ENCODE measurements at regions not wholly inside any gene's neighbourhood (a gene's known extent, or its start where the extent isn't known, plus 50 kb on each side); places are given as distances from the start of the nearest gene placed in this dataset.

- no peak overlapping the region for H3K4me3 Mint-ChIP-seq (ENCODE audit: unreplicated experiment)
- H3K27me3 ChIP-seq (replicated peaks; ENCODE audit: control insufficient read depth, insufficient read depth, low read length) = no peaks in the 10 kb centered on the region
- no peaks in the 10 kb centered on the region for H3K9me3 ChIP-seq
- H3K4me1 ChIP-seq = 0 out of 2 replicates have a peak, but pooled peaks cover 6% of the 10 kb centered on the region
- intact Hi-C loops (cut with micrococcal nuclease; ENCODE audit: unreplicated experiment) = no loop called here
- H3K27me3 Mint-ChIP-seq (ENCODE audit: insufficient read depth, unreplicated experiment) = no peaks in the 10 kb centered on the region
- peak in 1 of 2 experiments; percentile 15 for DNase-seq
- CTCF ChIA-PET = no interaction called here
- peaks cover 31% of the 10 kb centered on the region for H3K9me3 Mint-ChIP-seq (ENCODE audit: unreplicated experiment)
- H3K27ac Mint-ChIP-seq (ENCODE audit: unreplicated experiment) = peak overlapping the region; percentile 61
- H3K36me3 ChIP-seq (ENCODE audit: control insufficient read depth, insufficient read depth, low read length) = no peaks in the 10 kb centered on the region
- BruUV-seq (replicated peaks) = no TSS peak
- H3K36me3 Mint-ChIP-seq (ENCODE audit: insufficient read depth, unreplicated experiment) = peaks cover 5% of the 10 kb centered on the region
- peaks cover 19% of the 10 kb centered on the region for H3K4me1 Mint-ChIP-seq (ENCODE audit: low read depth, unreplicated experiment)
- POLR2A ChIA-PET = no interaction called here
- no peak overlapping the region for H3K4me3 ChIP-seq (ENCODE audit: low read depth, low read length)
- no peak for TF ChIP-seq CTCF (IDR thresholded peaks at IDR 0.05; ENCODE audit: insufficient read depth in 1 of 2, low read depth in 1 of 2, low read length in 1 of 2, severe bottlenecking in 1 of 2, unreplicated experiment in 1 of 2)
These were observed 109.0 kb upstream of the ETV3 start for GRCh38 chr1:157247005-157247763.

GRCh38 chr1:157245823-157246222, 107.6 kb upstream of the ETV3 start:
- POLR2A ChIA-PET = no interaction called here
- intact Hi-C loops (cut with micrococcal nuclease; ENCODE audit: unreplicated experiment) = no loop called here
- no peak overlapping the region for H3K4me3 ChIP-seq (ENCODE audit: low read depth, low read length)
- H3K4me1 Mint-ChIP-seq (ENCODE audit: low read depth, unreplicated experiment) = peaks cover 26% of the 10 kb centered on the region
- peaks cover 11% of the 10 kb centered on the region for H3K36me3 Mint-ChIP-seq (ENCODE audit: insufficient read depth, unreplicated experiment)
- peaks cover 31% of the 10 kb centered on the region for H3K9me3 Mint-ChIP-seq (ENCODE audit: unreplicated experiment)
- H3K27me3 Mint-ChIP-seq (ENCODE audit: insufficient read depth, unreplicated experiment) = no peaks in the 10 kb centered on the region
- H3K4me1 ChIP-seq = peaks cover 12% of the 10 kb centered on the region
- CTCF ChIA-PET = no interaction called here
- H3K9me3 ChIP-seq = 0 out of 2 replicates have a peak, but pooled peaks cover 3% of the 10 kb centered on the region
- no TSS peak for BruUV-seq (replicated peaks)
- no peaks in the 10 kb centered on the region for H3K36me3 ChIP-seq (ENCODE audit: control insufficient read depth, insufficient read depth, low read length)
- no peak overlapping the region for H3K27ac Mint-ChIP-seq (ENCODE audit: unreplicated experiment)
- DNase-seq = no peak
- H3K4me3 Mint-ChIP-seq (ENCODE audit: unreplicated experiment) = no peak overlapping the region
- TF ChIP-seq CTCF (IDR thresholded peaks at IDR 0.05; ENCODE audit: insufficient read depth in 1 of 2, low read depth in 1 of 2, low read length in 1 of 2, severe bottlenecking in 1 of 2, unreplicated experiment in 1 of 2) = no peak
- H3K27me3 ChIP-seq (replicated peaks; ENCODE audit: control insufficient read depth, insufficient read depth, low read length) = no peaks in the 10 kb centered on the region

GRCh38 chr1:157241185-157241538, 103.0 kb upstream of the ETV3 start:
- Mint-ChIP-seq H3K36me3 (ENCODE audit: insufficient read depth, unreplicated experiment) (peaks cover 14% of the 10 kb centered on the region), H3K4me3 (ENCODE audit: unreplicated experiment) (peak overlapping the region; percentile 36), H3K27ac (ENCODE audit: unreplicated experiment) (peak overlapping the region; percentile 91), H3K4me1 (ENCODE audit: low read depth, unreplicated experiment) (peaks cover 42% of the 10 kb centered on the region), H3K9me3 (ENCODE audit: unreplicated experiment) (peaks cover 20% of the 10 kb centered on the region), H3K27me3 (ENCODE audit: insufficient read depth, unreplicated experiment) (no peaks in the 10 kb centered on the region)
- H3K36me3 ChIP-seq (ENCODE audit: control insufficient read depth, insufficient read depth, low read length) = no peaks in the 10 kb centered on the region
- intact Hi-C loops (cut with micrococcal nuclease; ENCODE audit: unreplicated experiment) = loop anchor here (2.0 kb wide), 2 partner anchors 48 to 126 kb away; no protein-coding TSS in a partner anchor
- no peak for DNase-seq
- no peak overlapping the region for H3K4me3 ChIP-seq (ENCODE audit: low read depth, low read length)
- 0 out of 2 replicates have a peak, but pooled peaks cover 3% of the 10 kb centered on the region for H3K9me3 ChIP-seq
- TSS peak; percentile 92 for BruUV-seq (replicated peaks)
- H3K4me1 ChIP-seq = peaks cover 45% of the 10 kb centered on the region
- no peak for TF ChIP-seq CTCF (IDR thresholded peaks at IDR 0.05; ENCODE audit: insufficient read depth in 1 of 2, low read depth in 1 of 2, low read length in 1 of 2, severe bottlenecking in 1 of 2, unreplicated experiment in 1 of 2)
- no peaks in the 10 kb centered on the region for H3K27me3 ChIP-seq (replicated peaks; ENCODE audit: control insufficient read depth, insufficient read depth, low read length)
- ChIA-PET CTCF (interaction anchor here (0.7 to 1.1 kb wide), 2 partner anchors 167 to 884 kb away, joined by 3 read pairs; no protein-coding TSS in a partner anchor), POLR2A (no interaction called here)

All from Caco-2 (cell line).